Naive thymus-derived CD8-positive, alpha-beta T cell (primary cell): ENCODE measurements at regions not wholly inside any gene's neighbourhood (a gene's known extent, or its start where the extent isn't known, plus 50 kb on each side); places are given as distances from the start of the nearest gene placed in this dataset.
A peak's percentile ranks its signal among the peaks of the same experiment; 100 is the strongest.
"Not testable (repeated sequence)": the region's sequence is repeated elsewhere in the genome, so short reads cannot be mapped to it uniquely, and the experiment has no call there.

Experiments
- ATAC-seq, 2 donors: fragments of 150-1000 bp; cut with Tn5 transposase in 1 of 2; sonication (Bioruptor Pico), chemical (Tn5 transposase) in 1 of 2; 1 replicate in 1 of 2; 2 replicates in 1 of 2; pipeline ENCODE4 v1.10.0; 2021; ENCODE audit warnings: mild to moderate bottlenecking in 2 of 2, moderate library complexity in 2 of 2
- POLR2A ChIA-PET: fragments of 350-600 bp; sonication (Branson Sonifier 250); formaldehyde crosslinking; loops from one replicate; lab custom pipeline; 2021; ENCODE audit warnings: antibody characterized with exemption; lab: Charles Lee
- DNase-seq, 10 donors: peaks; one replicate each; pipeline versions ENCODE4 v3.0.0 to v3.0.0-alpha.2; 2020 to 2022
- H3K27ac Mint-ChIP-seq, 10 donors: one replicate each; pipeline ENCODE4 v1.8.0; 2020 to 2022; ENCODE audit warnings: mild to moderate bottlenecking in 10 of 10, mixed read lengths in 10 of 10, moderate library complexity in 4 of 10, inconsistent platforms in 1 of 10
- H3K27me3 Mint-ChIP-seq, 5 donors: one replicate each; pipeline ENCODE4 v1.8.0; 2021 to 2022; ENCODE audit warnings: mixed read lengths in 5 of 5
- H3K36me3 Mint-ChIP-seq, 3 donors: one replicate each; pipeline ENCODE4 v1.8.0; 2020 to 2022; ENCODE audit warnings: mixed read lengths in 3 of 3, mild to moderate bottlenecking in 2 of 3, inconsistent platforms in 1 of 3
- H3K4me1 Mint-ChIP-seq, 4 donors: one replicate each; pipeline ENCODE4 v1.8.0; 2021 to 2022; ENCODE audit warnings: mixed read lengths in 4 of 4
- H3K4me3 Mint-ChIP-seq, 10 donors: one replicate each; pipeline ENCODE4 v1.8.0; 2020 to 2022; ENCODE audit warnings: mild to moderate bottlenecking in 10 of 10, mixed read lengths in 10 of 10, moderate library complexity in 6 of 10, inconsistent platforms in 1 of 10
- H3K9me3 Mint-ChIP-seq, 9 donors: one replicate each; pipeline ENCODE4 v1.8.0; 2020 to 2022; ENCODE audit warnings: mixed read lengths in 9 of 9, mild to moderate bottlenecking in 3 of 9, inconsistent platforms in 1 of 9, moderate library complexity in 1 of 9

DNA sequence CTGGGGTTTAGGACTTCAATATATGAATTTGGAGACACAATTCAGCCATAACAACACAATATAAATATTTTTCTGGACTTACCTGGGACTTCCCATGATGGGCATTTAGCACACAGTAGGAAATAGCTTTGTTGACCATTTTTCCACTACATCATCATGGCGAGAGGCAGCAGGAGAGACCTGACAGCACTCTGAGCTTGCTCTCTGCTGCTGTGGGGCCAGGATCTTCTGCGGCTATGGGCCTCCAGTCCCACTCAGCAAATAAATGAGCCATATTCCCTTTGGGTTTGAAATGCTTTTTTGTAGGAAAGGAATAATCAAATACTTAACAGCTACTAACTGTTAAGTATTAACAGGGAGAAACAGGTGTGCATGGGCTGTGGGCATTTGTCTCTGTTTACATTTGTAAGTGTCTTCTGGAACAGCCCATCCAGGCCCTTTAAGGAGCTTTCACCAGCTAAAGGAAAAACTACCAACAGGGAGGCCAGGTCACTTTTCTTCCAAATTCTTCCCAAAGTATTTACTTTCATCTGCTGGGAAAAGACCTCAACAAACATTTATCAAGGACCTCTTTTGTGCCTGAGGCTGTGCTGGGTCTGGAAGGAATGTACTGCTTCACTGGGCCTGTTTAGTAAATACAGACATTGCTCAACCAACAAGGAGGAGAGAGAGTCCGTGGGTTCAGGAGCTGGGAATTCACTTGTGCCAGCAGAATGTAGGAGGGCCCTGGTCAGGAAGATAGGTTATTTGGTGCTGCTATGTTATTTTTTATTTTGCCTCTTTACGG is 133.2 kb downstream of the LRIG2 start:
- Mint-ChIP-seq H3K9me3 (peaks cover 0 to 1% (median 0%) of the 10 kb centered on the region in 9 donors), H3K27ac (no peak overlapping the region), H3K4me1 (peaks cover 0 to 2% (median 0%) of the 10 kb centered on the region in 4 donors), H3K4me3 (no peak overlapping the region), H3K27me3 (peaks cover 9 to 53% (median 28%) of the 10 kb centered on the region in 5 donors), H3K36me3 (no peaks in the 10 kb centered on the region)
- POLR2A ChIA-PET, result no interaction called here
- no peak for ATAC-seq
- no peak for DNase-seq

DNA sequence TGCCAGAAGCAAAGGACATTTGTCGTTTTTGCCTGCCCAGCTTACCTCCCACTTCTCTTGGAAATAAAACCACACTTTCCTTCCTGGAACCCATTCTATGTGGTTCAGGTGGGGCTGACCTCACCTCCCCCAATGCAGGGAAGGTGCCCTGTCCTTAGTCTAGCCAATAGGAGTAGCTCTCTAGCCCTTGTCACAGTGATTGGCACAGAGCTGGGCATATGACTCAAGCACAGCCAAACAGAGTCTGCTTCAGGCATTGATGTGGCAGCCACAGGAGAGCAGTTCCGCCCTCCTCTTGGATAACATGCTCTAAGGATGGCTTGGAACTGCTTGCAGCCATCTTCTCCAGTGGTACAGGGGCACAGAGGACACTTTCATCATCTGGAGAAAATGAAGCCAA is 134.0 kb downstream of the LRIG2 start:
- Mint-ChIP-seq H3K27me3 (peaks cover 12 to 62% (median 32%) of the 10 kb centered on the region in 5 donors), H3K9me3 (peaks cover 0 to 1% (median 0%) of the 10 kb centered on the region in 9 donors), H3K27ac (no peak overlapping the region), H3K4me3 (no peak overlapping the region), H3K4me1 (peaks cover 0 to 2% (median 0%) of the 10 kb centered on the region in 4 donors), H3K36me3 (no peaks in the 10 kb centered on the region)
- no peak for ATAC-seq
- DNase-seq, result no peak
- POLR2A ChIA-PET, result no interaction called here

DNA sequence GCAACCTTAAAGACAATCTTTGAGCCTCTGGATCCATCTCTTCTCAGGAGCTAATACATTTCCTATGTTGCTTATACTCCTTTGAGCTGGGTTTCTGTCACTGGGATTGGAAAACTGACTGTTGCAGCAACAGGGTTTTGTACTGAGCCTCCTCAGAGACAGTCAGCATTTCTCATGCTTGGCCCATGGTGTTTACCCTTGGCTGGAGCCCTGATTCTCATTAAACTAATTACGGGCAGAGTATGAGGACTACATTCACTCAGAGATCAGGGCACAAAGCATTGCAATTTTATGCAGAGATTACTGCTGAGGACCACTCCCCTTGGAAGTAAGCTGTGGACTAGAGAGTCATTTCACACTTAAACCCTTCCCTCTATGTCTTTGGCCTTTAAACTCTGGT is 134.5 kb downstream of the LRIG2 start:
- POLR2A ChIA-PET, result no interaction called here
- Mint-ChIP-seq H3K4me1 (peaks cover 0 to 2% (median 0%) of the 10 kb centered on the region in 4 donors), H3K9me3 (peaks cover 0 to 1% (median 0%) of the 10 kb centered on the region in 9 donors), H3K4me3 (no peak overlapping the region), H3K27ac (no peak overlapping the region), H3K36me3 (no peaks in the 10 kb centered on the region), H3K27me3 (peaks cover 16 to 65% (median 32%) of the 10 kb centered on the region in 5 donors)
- DNase-seq, result no peak
- ATAC-seq, result no peak

DNA sequence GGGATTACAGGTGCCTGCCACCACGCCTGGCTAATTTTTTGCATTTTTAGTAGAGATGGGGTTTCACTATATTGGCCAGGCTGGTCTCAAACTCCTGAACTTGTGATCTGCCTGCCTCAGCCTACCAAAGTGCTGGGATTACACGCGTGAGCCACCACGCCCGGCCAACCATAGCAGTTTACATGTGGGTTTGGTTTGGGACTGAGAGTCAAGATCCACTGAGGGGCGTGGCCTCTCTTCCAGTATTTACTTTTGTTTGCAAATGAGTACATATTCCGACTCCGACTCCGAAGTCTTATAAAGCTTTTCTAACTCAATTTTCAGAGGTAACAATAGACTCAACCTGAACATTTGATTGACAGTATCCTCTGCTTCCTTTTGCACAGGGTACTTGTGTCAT is 135.4 kb downstream of the LRIG2 start:
- POLR2A ChIA-PET, H3K4me1 Mint-ChIP-seq, H3K36me3 Mint-ChIP-seq, H3K4me3 Mint-ChIP-seq, ATAC-seq, H3K9me3 Mint-ChIP-seq, DNase-seq, H3K27ac Mint-ChIP-seq: not testable (repeated sequence)
- peaks cover 14 to 65% (median 32%) of the 10 kb centered on the region in 5 donors for H3K27me3 Mint-ChIP-seq

- no peak for ATAC-seq
- H3K36me3 Mint-ChIP-seq, result peaks cover 0 to 3% (median 2%) of the 10 kb centered on the region in 3 donors
Measured at GRCh38 chr1:113210248-113210647, 137.2 kb downstream of the LRIG2 start.

DNA sequence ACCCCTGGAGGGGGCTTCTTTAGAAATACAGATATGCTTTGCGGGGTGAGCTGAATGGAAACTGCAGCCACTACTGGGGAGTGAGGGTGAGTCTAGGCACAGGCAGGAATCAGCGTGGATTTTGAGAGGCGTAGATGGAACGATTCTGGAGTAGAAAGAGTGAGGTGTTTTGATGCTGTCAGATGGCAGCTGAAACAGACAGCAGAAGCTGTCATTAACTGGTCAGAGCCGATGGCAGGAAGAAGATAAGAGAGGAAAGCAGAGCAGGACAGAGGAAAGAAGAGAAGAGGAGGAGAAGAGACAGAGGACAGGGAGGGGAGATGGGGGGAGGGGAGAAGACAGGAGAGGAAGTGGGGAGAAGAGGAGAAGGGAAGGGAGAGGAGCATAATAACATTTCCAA is 138.5 kb downstream of the LRIG2 start:
- ATAC-seq (no peak), DNase-seq (no peak)
- H3K36me3 Mint-ChIP-seq, result peaks cover 0 to 10% (median 3%) of the 10 kb centered on the region in 3 donors
- peaks cover 13 to 52% (median 30%) of the 10 kb centered on the region in 5 donors for H3K27me3 Mint-ChIP-seq
- POLR2A ChIA-PET, result no interaction called here
- no peak overlapping the region for H3K27ac Mint-ChIP-seq
- no peak overlapping the region for H3K4me3 Mint-ChIP-seq
- H3K4me1 Mint-ChIP-seq, result peaks cover 0 to 2% (median 0%) of the 10 kb centered on the region in 4 donors
- H3K9me3 Mint-ChIP-seq, result peaks cover 2 to 15% (median 7%) of the 10 kb centered on the region in 9 donors

More at GRCh38 chr1:113210248-113210647, 137.2 kb downstream of the LRIG2 start:
- no peak for DNase-seq
- peaks cover 14 to 53% (median 30%) of the 10 kb centered on the region in 5 donors for H3K27me3 Mint-ChIP-seq
- peaks cover 2 to 7% (median 4%) of the 10 kb centered on the region in 9 donors for H3K9me3 Mint-ChIP-seq
- POLR2A ChIA-PET, result no interaction called here
- H3K4me3 Mint-ChIP-seq, result no peak overlapping the region
- H3K4me1 Mint-ChIP-seq, result peaks cover 0 to 2% (median 0%) of the 10 kb centered on the region in 4 donors
- no peak overlapping the region for H3K27ac Mint-ChIP-seq

GRCh38 chr1:113215015-113215414 is 142.0 kb downstream of the LRIG2 start:
- POLR2A ChIA-PET, result no interaction called here
- Mint-ChIP-seq H3K27ac (peak overlapping the region in 1 of 10 donors; percentile 10), H3K36me3 (peaks cover 0 to 10% (median 3%) of the 10 kb centered on the region in 3 donors), H3K9me3 (peaks cover 2 to 15% (median 7%) of the 10 kb centered on the region in 9 donors), H3K4me1 (peaks cover 0 to 2% (median 0%) of the 10 kb centered on the region in 4 donors), H3K27me3 (peaks cover 7 to 24% (median 14%) of the 10 kb centered on the region in 5 donors), H3K4me3 (no peak overlapping the region)
- ATAC-seq (no peak), DNase-seq (no peak)

- Mint-ChIP-seq H3K4me3 (no peak overlapping the region), H3K27me3 (peaks cover 3 to 10% (median 4%) of the 10 kb centered on the region in 5 donors), H3K9me3 (peaks cover 2 to 15% (median 7%) of the 10 kb centered on the region in 9 donors), H3K27ac (no peak overlapping the region), H3K4me1 (no peaks in the 10 kb centered on the region), H3K36me3 (peaks cover 0 to 10% (median 3%) of the 10 kb centered on the region in 3 donors)
- DNase-seq, result no peak
- no peak for ATAC-seq
- POLR2A ChIA-PET, result no interaction called here
Measured at GRCh38 chr1:113216664-113217063, 143.7 kb downstream of the LRIG2 start.

GRCh38 chr1:113217447-113218208 is 144.6 kb downstream of the LRIG2 start:
- H3K36me3 Mint-ChIP-seq, result peaks cover 0 to 10% (median 3%) of the 10 kb centered on the region in 3 donors
- POLR2A ChIA-PET, result no interaction called here
- peaks cover 0 to 4% (median 3%) of the 10 kb centered on the region in 5 donors for H3K27me3 Mint-ChIP-seq
- H3K27ac Mint-ChIP-seq, result no peak overlapping the region
- H3K4me3 Mint-ChIP-seq, result no peak overlapping the region
- no peak for DNase-seq
- H3K4me1 Mint-ChIP-seq, result no peaks in the 10 kb centered on the region
- peaks cover 2 to 15% (median 7%) of the 10 kb centered on the region in 9 donors for H3K9me3 Mint-ChIP-seq
- ATAC-seq, result no peak

DNA sequence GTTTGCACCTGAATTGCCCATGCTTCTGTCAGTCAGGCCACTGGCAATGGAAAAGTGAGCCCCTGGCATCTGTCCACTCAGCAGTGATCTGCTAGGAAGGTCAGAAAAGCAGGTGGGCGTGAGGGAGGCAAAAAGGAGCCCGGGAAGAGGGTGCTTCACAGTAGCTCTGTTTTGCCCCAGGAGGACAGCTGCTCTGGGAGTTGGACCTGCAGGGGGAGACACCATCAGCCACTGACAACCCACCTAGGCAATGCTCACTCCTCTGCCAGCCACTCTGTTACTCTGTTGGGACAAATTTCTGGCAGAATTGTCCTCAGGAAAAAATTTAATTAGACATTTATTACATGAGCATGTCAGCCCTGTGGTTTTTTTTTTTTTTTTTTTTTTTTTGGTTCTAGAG is 146.4 kb downstream of the LRIG2 start:
- peaks cover 0 to 5% (median 0%) of the 10 kb centered on the region in 5 donors for H3K27me3 Mint-ChIP-seq
- H3K36me3 Mint-ChIP-seq, result peaks cover 0 to 10% (median 4%) of the 10 kb centered on the region in 3 donors
- ATAC-seq (no peak), DNase-seq (no peak)
- H3K27ac Mint-ChIP-seq, result no peak overlapping the region
- H3K4me1 Mint-ChIP-seq, result no peaks in the 10 kb centered on the region
- peaks cover 0 to 15% (median 4%) of the 10 kb centered on the region in 9 donors for H3K9me3 Mint-ChIP-seq
- H3K4me3 Mint-ChIP-seq, result no peak overlapping the region
- POLR2A ChIA-PET, result no interaction called here

DNA sequence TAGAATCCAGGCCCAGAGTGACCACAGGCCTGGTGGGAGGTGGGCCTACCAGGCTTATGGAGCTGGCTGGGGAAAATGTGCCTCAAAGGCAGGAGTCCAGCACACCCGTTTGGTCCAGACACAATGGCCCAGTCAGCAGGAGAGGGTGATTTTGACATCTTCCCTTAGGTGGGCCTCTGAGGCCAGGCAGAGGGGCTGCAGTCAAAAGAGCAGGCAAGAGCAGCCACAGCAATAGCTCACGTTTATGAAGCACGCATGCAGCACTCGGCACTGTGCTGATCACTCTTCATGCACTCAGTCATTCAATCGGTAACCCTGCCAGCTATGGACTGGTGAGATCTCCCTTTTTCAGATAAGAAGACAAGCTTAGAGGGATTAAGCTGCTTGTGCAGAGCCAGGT is 146.8 kb downstream of the LRIG2 start:
- H3K4me1 Mint-ChIP-seq, result no peaks in the 10 kb centered on the region
- DNase-seq (no peak), ATAC-seq (no peak)
- peaks cover 0 to 5% (median 0%) of the 10 kb centered on the region in 5 donors for H3K27me3 Mint-ChIP-seq
- H3K36me3 Mint-ChIP-seq, result peaks cover 0 to 10% (median 4%) of the 10 kb centered on the region in 3 donors
- no peak overlapping the region for H3K27ac Mint-ChIP-seq
- POLR2A ChIA-PET, result no interaction called here
- H3K4me3 Mint-ChIP-seq, result no peak overlapping the region
- H3K9me3 Mint-ChIP-seq, result peaks cover 0 to 15% (median 4%) of the 10 kb centered on the region in 9 donors

- H3K36me3 Mint-ChIP-seq, result peaks cover 0 to 1% (median 0%) of the 10 kb centered on the region in 3 donors
- H3K9me3 Mint-ChIP-seq, result no peaks in the 10 kb centered on the region
- POLR2A ChIA-PET, result no interaction called here
- no peak for DNase-seq
- no peak overlapping the region for H3K27ac Mint-ChIP-seq
- H3K4me3 Mint-ChIP-seq, result no peak overlapping the region
- no peaks in the 10 kb centered on the region for H3K4me1 Mint-ChIP-seq
- ATAC-seq, result no peak
- H3K27me3 Mint-ChIP-seq, result peaks cover 5 to 18% (median 12%) of the 10 kb centered on the region in 5 donors
Measured at GRCh38 chr1:113223040-113223439, 150.0 kb downstream of the LRIG2 start.

- peaks cover 0 to 1% (median 0%) of the 10 kb centered on the region in 3 donors for H3K36me3 Mint-ChIP-seq
- peaks cover 5 to 23% (median 13%) of the 10 kb centered on the region in 5 donors for H3K27me3 Mint-ChIP-seq
- DNase-seq (no peak), ATAC-seq (no peak)
- H3K4me1 Mint-ChIP-seq, result no peaks in the 10 kb centered on the region
- H3K4me3 Mint-ChIP-seq, result no peak overlapping the region
- H3K9me3 Mint-ChIP-seq, result no peaks in the 10 kb centered on the region
- no peak overlapping the region for H3K27ac Mint-ChIP-seq
- POLR2A ChIA-PET, result no interaction called here
Measured at GRCh38 chr1:113223546-113223945, 150.5 kb downstream of the LRIG2 start.
